ENCODE measurements at regions not wholly inside any gene's neighbourhood (a gene's known extent, or its start where the extent isn't known, plus 50 kb on each side); places are given as distances from the start of the nearest gene placed in this dataset.

DNA sequence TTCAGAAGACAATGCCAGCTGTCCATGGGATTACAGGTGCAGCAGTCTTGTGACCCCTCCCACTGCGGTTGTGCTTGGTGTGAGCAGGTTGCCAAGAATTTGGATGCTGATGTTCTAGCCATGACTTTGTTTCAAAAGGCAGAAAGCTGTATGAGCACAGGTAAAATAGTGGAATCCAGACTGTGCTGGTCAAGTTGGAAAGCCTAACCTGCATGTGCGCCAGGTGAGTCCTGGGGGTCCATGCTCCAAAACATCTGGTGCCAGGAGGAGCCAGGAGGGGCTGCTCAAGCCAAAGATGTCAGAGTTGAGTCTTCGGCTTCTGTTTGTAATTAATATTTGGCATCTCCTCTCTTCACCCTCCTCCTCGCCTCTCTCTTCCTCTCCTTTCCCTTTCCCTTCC lies 330.1 kb downstream of the MYCN start:
- WGBS, 3 donors = 86 to 93% (median 90%) methylated on average over 4 of the region's 4 CpGs
- no peak overlapping the region for H3K27ac ChIP-seq (ENCODE audit: low read depth, low read length)

DNA sequence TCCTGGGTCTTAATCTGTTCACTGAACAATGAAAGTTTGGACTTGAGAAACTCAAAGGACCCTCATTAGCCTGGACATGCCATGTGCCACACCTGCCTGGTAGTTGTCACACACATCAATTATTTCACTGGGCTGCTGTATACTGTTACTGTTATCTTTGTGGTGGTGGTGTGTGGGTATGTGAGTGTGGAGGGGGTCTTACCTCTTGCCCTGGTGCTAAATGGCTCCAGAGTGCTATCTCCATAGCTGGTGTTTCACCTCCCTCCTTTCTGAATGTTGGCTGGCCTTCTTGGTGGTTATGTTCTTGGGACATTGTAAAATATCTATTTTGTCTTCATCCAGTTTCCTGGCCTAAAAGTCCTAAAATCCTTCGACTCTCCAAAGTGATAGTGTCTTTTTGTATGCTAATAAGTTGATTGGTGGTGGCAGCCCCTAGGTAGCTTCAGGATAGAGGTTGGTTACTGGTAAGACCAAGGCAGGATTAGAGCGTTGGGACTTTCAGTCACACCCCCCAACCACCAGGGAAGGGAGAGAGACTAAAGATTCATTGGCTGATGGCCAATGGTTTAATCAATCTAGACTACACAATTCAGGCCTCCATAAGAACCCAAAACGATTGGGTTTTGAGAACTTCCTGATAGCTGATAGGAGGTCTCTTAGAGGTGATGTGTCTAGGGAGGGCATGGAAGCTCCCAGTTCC lies 328.1 kb downstream of the MYCN start:
- H3K27ac ChIP-seq (ENCODE audit: low read depth, low read length) = no peak overlapping the region
- WGBS, 3 donors = 69 to 84% (median 83%) methylated on average over 3 of the region's 3 CpGs

DNA sequence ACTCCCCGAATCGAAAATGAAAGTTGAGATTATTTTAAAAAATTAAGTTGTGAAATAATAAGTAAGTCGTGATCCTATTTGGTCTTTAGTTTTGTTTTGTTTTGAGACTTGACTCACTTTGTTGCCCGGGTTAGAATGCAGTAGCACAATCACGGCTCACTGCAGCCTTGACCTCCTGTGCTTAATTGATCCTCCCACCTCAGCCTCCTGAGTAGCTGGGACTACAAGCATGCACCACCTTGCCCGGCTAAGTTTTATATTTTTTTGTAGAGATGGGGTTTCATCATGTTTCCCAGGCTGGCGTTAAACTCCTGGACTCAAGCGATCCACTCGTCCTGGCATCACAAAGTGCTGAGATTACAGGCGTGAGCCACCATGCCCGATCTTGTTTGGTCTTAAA lies 326.2 kb downstream of the MYCN start:
- H3K27ac ChIP-seq (ENCODE audit: low read depth, low read length) = no peak overlapping the region
- 91 to 93% (median 92%) methylated on average over 11 of the region's 11 CpGs for WGBS, 3 donors

DNA sequence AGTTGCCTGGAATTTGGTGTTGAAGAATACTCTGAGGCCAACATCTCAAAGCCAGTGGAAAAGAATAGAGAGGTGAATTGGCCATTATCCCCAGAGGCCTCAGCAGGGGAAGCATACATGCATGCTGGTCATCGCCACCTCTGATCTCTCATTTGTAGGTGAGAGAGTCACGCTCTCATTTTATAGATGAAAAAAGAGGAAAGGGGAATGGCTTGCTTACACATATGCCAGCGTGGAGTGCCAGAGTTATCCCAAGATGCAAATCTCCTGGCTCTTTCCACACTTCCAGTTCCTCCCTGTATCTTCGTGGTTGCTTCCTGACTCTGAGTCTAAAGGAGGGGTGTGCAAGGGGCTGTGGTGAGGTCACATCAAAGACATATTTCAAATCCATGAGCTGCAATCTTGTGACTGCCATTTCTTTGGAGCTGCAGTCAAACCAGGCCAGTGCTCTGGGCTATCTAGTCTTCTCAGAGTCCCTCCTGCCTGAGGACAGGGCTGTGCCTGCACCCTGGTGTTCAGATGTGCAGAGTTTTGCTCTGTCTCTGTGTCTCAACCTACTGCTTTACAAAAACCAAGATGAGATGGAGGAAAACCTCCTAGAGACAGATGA lies 324.7 kb downstream of the MYCN start:
- WGBS, 3 donors = 69 to 95% (median 74%) methylated on average over 4 of the region's 4 CpGs
- no peak overlapping the region for H3K27ac ChIP-seq (ENCODE audit: low read depth, low read length)

DNA sequence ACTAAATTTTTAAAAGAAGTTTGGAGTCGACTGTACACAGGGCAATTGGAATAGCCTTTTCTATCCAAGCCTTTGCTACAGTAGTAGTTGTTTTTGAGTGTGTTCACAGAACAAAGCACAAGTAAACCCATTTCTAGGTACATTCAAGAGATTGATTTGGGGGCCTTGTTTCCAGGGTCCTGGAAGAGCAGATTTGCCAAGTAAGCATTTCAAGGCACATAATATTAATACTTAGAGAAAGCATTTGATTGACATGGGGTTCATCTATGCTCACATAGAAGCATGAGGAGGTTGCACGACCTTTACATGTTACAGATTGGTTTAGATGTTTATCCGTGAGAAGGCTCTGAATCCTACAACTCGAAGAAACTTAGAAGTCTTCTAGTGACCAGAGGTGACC lies 324.1 kb downstream of the MYCN start:
- H3K27ac ChIP-seq (ENCODE audit: low read depth, low read length) = no peak overlapping the region
- 84 to 93% (median 89%) methylated on average over 4 of the region's 4 CpGs for WGBS, 3 donors

DNA sequence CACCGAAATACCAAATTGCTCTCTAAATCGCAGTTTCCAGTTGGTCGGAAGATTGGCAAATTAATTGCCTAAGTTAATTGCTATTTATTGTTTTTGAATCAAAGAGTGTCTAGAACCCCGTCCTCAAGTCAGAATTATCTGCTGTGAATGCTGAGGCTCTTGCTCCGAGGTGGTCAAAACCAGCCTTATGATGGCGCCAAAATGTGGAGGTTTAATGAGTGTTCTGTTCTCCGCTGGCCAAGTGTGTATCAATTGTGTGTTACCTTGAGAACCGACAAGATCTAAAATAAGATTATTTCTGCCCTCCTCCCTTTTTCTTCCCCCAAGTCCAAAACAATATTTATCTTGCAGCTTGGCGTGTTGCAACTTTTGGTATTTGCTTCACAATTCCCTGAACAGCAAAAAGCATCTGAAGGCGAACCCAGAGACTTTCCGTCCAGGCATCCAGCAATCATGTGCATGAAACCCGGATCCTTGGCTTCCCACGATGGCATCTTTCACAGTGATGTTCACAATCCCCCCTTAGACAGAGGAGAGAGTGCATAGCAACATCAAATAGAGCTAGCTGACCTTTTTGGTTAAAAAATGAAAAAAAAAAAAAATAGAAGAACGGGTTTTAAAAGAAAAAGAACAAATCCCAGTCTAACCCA lies 323.0 kb downstream of the MYCN start:
- WGBS, 3 donors = 88 to 95% (median 90%) methylated on average over 14 of the region's 14 CpGs
- H3K27ac ChIP-seq (ENCODE audit: low read depth, low read length) = no peak overlapping the region

DNA sequence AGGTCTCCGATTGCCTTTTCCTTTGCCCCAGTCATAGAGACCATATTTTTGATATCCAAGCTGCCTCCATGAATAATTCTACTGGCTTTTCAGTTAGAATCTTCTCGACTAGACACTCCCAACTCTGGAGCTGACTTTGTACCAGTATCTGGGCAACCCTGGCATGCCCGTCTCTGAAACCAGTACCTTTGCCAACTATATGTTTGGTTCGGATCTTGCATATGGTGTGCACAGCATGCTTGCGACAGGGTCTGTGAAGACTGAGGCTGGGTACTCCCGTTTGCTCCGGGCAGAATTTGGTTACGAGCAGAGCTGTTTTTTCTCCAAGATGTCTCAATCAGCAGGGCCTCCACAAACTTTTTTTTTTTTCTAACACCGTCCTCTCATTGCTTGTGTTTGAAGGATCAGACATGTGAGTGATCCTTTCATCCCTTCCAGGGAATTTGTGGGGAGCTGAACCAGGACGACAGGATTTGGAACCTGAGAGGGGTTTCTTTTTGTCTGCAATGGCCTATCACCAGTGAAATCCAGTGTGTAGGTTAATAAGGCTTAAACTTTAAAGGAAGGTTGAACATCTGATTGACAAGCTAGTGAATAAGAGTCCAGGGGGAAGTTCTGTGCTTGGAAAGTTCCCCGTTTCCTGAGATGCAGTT lies 322.3 kb downstream of the MYCN start:
- no peak overlapping the region for H3K27ac ChIP-seq (ENCODE audit: low read depth, low read length)
- 79 to 87% (median 86%) methylated on average over 11 of the region's 11 CpGs for WGBS, 3 donors

DNA sequence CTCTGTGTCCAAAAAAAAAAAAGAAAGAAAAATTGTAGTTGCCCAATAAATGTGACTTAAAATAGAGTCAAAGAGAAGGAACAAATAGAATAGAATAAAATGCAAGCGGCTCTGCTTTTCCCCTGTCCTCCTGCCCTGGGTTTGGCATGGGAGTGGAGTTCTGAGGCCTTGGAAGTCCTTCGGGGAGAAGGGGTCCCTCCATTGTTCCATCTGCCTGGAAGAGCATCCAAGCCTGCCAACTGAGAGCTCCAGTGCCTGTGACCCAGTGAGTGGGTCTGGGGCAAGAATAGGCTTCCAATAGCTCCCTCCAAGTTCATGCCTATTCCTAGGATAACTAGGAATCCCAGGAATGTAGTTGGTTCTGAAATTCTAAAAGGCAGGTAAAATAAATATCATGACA lies 321.4 kb downstream of the MYCN start:
- WGBS, 3 donors = 80 to 93% (median 87%) methylated on average over 2 of the region's 2 CpGs
- H3K27ac ChIP-seq (ENCODE audit: low read depth, low read length) = no peak overlapping the region

DNA sequence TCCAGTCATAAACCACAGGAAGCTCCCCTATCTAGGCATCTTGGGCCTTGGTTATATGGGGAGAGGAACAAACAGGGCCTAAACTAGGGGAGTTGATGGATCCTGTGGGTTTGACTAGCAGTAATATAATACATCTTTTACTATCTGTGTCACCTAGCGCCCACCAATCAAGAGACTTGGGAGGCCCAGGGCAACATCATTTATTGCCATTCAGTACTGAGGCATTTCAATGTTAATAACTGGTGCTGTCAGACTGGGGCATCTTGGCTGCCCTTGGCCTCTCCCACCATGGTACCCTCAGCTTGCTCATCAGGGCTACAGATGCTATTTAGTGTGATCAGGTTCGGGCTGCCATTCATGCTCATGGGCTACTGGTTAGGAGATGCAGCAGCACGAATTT lies 320.7 kb downstream of the MYCN start:
- no peak overlapping the region for H3K27ac ChIP-seq (ENCODE audit: low read depth, low read length)
- 83 to 97% (median 92%) methylated on average over 3 of the region's 3 CpGs for WGBS, 3 donors

DNA sequence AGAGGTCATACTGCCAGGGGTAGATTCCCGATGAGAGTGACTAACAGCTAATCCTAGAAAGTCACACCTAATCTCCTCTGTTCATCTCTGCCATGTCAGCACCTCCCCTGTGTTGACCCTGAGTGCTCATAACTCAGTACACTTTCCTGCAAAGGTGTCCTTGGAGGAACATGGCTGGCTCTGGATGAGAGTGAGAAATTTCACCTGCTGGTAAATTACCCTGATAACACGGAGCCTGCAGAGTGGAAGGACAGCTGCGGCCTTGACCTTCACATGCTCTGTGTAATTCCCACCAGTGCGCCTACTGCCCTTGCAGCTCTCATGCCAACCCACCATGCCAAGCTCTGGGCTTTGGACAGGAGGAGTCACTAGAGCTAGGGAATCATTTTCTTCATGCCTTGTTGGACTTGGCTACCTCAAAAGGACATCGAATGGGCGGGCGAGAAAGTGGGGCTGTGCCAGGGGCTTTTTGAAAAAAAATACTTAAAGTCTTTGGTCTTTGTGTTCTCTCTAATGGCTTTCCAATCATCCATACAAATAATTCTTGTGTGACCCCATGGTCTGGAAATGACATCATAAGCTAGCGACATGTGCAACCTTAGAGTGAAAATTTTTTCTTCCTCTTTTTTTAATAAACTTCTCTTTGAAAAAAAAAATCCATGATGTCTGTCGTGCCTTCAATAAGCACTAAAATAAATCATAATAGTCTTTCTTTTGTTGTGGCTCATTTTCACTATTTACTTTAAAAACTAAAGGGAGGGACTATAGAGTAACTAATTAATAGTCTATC lies 319.9 kb downstream of the MYCN start:
- WGBS, 3 donors = 50 to 79% (median 78%) methylated on average over 9 of the region's 9 CpGs

DNA sequence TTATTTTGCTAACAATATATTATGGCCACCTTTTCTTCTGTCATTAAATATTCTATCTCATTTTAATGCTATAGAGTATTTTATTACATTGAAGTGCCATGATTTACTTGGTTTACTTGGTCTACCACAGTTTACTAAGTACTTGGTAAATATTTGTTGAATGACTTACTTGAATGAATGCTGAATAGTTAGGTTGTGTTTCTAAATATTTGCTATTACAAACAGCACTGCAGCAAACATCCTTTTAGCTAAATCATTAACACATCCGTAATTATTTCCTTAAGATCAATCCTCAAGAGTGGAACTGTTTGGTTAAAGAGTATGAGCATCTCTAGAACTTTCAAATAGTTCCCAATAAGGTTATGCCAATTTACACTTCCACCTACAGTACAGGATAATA lies 318.7 kb downstream of the MYCN start:
- 56 to 91% (median 80%) methylated on average over 1 of the region's 1 CpG for WGBS, 3 donors

More for the DNA sequence above, 319.9 kb downstream of the MYCN start:
- no peak overlapping the region for H3K27ac ChIP-seq (ENCODE audit: low read depth, low read length)

DNA sequence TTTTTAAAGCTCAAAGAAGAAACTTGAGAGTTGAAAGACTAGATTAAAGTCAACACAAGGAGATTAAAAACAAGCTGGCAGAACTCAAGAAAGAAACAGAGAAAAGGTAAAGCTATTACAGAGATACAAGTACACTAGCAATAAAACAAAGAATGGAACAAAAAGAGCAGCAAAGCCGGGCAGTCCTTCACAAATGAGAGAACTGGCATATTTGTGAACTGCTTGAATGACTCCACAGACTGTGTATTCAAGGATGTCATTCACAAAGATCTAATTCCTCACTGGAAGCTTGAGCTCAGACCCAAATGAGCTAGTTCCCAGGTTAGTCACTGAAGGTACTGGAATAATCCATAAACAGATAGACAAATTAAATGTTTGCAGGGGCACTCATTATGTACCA lies 318.0 kb downstream of the MYCN start:
- H3K27ac ChIP-seq (ENCODE audit: low read depth, low read length) = no peak overlapping the region
- 63 to 89% (median 83%) methylated on average over 1 of the region's 1 CpG for WGBS, 3 donors

More for the DNA sequence above, 318.7 kb downstream of the MYCN start:
- H3K27ac ChIP-seq (ENCODE audit: low read depth, low read length) = no peak overlapping the region

DNA sequence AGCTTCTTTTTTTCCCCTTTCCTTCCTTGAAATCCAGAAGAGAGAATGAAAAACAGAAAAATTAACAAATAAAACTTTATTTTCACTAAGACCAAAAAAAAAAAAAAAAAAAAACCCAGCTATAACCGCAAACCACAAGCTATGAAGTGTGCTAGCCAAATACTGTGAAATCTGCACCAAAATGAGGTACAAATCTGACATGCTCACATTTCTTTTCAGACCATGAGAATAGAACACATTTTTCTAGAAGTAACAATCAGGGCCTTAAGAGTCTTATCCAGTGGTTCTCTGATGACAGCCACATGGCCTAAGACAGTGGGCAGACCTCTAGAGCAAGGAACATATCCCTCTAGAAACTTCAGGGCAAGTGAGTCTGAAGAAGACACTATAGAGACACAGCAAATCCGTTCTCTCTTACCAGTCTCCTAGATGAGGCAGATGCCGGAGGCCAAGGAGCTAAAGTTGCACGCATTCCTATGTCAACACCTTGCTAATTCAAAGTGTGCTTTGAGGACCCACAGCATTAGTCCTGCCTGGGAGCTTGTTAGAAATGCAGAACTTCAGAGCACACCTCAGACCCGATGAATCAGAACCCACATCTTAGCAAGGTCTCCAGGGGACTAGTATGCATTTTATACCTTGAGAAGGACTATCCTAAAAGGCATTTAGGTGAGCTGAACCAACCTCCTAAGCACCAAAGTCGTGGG lies 317.1 kb downstream of the MYCN start:
- 74 to 78% (median 74%) methylated on average over 6 of the region's 6 CpGs for WGBS, 3 donors
- no peak overlapping the region for H3K27ac ChIP-seq (ENCODE audit: low read depth, low read length)

DNA sequence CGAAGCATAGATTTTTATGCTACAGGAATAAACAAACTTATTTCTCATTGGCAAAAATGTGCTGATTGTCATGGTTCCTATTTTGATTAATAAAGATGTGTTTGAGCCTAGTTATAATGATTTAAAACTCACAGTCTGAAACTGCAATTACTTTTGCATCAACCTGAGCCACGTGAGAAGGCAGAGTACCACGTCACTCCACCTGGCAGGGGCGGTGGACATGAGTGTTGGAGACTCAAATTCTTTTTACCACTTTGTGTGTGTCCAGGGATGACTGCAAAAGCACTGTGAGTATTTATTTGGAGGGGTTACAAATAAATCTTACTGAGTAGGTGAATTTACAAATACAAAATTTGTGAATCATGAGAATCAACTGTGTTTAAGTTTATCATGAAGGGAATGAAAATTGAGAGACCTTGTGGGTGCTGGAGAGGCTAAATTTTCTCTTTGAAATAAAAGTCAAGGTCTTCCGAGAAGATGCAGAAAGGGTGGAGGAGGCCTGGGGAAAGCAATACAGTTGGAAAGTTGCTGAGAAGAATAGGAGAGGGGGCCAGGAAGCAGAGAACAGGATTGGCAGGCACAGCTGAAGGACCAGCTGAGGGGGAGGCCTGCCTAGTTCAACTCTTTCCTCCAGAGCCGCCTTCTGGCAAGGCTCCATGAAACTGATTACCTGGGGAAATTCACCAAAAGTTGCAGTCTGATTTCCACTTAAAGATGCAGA lies 316.4 kb downstream of the MYCN start:
- no peak overlapping the region for H3K27ac ChIP-seq (ENCODE audit: low read depth, low read length)
- WGBS, 3 donors = 67 to 75% (median 69%) methylated on average over 6 of the region's 6 CpGs

DNA sequence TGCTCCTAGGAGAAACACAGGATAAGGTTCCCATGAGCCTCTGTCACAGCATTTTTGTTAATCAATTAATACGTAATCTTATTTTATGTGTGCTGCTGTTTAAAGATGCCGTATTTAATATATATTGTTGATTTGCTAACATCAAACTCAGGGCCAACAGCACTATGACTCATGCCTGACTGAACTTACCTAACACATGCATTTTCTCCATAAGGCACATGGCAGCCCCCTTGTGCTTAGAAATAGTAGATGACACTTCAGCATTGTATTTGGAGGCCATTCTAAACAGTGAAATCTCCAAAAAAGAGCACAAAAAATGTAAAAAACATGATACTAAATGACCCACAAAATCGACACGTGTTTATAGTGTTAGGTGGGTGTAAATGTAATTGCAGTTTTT lies 314.8 kb downstream of the MYCN start:
- 83 to 93% (median 93%) methylated on average over 4 of the region's 4 CpGs for WGBS, 3 donors
- no peak overlapping the region for H3K27ac ChIP-seq (ENCODE audit: low read depth, low read length)

DNA sequence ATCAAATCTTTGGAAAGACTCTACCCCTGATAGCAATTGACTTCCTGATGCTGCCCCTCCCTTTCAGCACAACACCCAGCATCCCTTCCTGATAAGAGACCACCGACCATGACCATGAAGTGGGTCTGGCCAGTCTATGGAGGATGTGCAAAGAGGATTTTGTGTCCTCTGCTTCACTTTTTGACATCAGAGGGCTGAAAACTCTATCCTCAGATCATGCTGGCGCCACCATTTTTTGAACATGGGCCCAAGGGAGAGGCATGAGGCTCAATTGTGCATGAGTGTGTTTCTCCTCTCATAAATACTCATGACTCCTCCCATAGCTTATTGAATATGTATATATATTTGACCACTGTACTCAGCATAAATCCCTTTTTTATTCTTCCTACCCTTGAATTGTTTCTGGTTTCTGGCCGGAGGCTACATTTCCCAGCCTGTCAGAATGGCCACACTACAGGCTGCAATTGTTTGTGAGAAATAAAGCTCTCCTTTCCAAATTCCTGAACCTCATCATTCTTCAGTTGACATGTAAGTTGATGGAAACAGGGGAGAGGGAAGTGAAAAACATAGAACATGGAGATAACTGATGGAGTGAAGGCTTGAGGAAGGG lies 314.1 kb downstream of the MYCN start:
- 56 to 95% (median 89%) methylated on average over 3 of the region's 3 CpGs for WGBS, 3 donors
- H3K27ac ChIP-seq (ENCODE audit: low read depth, low read length) = no peak overlapping the region

DNA sequence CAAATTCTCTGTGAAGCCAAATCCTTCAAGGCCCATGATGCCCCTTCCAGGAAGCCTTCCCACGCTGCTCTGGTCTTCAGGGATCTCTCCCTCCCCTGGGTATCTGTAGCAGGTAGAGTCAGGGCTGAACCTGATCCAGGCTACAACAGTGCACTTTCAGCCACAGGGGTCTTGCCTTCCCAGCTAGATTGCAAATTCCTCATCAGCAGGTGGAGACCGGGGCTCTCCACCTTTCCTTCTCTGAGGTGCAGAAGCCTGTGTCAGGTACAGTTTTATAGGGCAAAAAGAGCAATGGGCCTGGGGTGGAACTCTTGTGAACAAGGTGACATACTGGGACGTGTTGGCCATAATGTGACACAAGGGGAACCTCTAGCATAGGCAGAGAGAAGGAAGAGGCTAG lies 312.9 kb downstream of the MYCN start:
- H3K27ac ChIP-seq (ENCODE audit: low read depth, low read length) = no peak overlapping the region
- 85 to 93% (median 85%) methylated on average over 3 of the region's 3 CpGs for WGBS, 3 donors
